ENCODE measurements at regions not wholly inside any gene's neighbourhood (a gene's known extent, or its start where the extent isn't known, plus 50 kb on each side); places are given as distances from the start of the nearest gene placed in this dataset.
A peak's percentile ranks its signal among the peaks of the same experiment; 100 is the strongest.

DNA sequence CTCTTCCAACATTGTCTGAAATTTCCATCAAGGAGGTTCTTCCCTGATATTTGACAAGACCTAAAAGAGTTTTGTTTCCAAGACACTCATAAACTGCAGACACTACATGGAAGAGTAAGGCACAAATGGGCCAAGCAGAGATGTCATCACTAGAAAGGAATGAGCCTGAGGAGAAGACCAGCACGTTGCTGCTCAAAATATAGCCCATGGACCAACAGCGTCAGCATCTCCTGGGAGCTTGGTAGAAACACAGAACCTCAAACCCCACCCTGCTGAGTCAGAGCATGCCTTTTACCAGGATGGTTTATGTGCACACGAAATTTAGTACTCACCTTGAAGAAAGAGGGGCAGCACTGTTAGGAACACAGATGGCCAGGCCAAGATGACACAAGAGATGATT is 128.7 kb upstream of the MID1 start:
- Histone ChIP-seq H3K27me3 (no peaks in the 10 kb centered on the region), H3K36me3 (no peaks in the 10 kb centered on the region), H3K4me3 (no peak overlapping the region), H3K9me3 (ENCODE audit: low read depth) (no peaks in the 10 kb centered on the region), H3K27ac (no peak overlapping the region), H3K4me1 (ENCODE audit: low read depth) (no peaks in the 10 kb centered on the region)
- DNase-seq (ENCODE audit: low read depth in 1 of 2, low spot score in 1 of 2): no peak
- TF ChIP-seq, protein P1, sequence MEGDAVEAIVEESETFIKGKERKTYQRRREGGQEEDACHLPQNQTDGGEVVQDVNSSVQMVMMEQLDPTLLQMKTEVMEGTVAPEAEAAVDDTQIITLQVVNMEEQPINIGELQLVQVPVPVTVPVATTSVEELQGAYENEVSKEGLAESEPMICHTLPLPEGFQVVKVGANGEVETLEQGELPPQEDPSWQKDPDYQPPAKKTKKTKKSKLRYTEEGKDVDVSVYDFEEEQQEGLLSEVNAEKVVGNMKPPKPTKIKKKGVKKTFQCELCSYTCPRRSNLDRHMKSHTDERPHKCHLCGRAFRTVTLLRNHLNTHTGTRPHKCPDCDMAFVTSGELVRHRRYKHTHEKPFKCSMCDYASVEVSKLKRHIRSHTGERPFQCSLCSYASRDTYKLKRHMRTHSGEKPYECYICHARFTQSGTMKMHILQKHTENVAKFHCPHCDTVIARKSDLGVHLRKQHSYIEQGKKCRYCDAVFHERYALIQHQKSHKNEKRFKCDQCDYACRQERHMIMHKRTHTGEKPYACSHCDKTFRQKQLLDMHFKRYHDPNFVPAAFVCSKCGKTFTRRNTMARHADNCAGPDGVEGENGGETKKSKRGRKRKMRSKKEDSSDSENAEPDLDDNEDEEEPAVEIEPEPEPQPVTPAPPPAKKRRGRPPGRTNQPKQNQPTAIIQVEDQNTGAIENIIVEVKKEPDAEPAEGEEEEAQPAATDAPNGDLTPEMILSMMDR (IDR thresholded peaks at IDR 0.05; ENCODE audit: low read depth, low read length): no peak

DNA sequence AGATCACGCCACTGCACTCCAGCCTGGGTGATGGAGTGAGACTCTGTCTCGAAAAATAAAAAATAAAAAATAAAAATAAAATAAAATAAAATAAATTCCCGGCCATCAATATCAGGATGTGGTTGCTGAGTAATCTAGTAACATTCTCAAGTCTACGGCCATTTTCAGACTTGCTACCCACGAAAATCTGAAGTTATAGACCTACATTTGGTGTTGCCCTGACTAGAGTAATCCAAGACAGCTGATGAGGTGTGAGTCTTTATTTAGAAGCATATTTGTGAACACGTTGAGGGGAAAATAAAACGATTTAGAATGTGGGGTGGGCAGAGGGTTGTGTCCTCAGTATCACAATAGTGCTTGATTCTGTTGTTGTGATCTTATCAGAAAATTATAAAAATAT is 130.2 kb upstream of the MID1 start:
- Histone ChIP-seq H3K4me1 (ENCODE audit: low read depth) (peaks cover 8% of the 10 kb centered on the region), H3K9me3 (ENCODE audit: low read depth) (no peaks in the 10 kb centered on the region), H3K36me3 (no peaks in the 10 kb centered on the region), H3K27me3 (no peaks in the 10 kb centered on the region), H3K4me3 (no peak overlapping the region), H3K27ac (no peak overlapping the region)
- DNase-seq (ENCODE audit: low read depth in 1 of 2, low spot score in 1 of 2): no peak
- TF ChIP-seq, protein P1 (IDR thresholded peaks at IDR 0.05; ENCODE audit: low read depth, low read length): no peak

DNA sequence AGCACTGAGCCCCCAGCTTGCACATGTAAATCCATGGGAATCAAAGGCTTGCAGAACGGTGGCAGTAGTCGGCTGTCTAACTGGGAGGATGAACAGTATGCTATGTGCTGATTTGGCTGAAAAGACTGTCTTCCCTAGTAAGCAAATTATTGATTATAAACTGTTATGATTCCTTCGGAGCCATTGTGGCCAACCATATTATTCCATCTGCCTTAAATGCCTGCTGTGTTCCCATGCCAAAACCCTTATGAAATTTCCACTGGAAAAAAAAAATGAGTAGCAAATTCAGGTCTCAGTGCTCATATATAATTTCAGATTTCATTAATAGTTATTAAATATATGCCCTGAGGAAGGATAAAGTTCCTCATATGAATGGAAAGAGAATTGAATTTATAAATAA is 132.7 kb upstream of the MID1 start:
- peaks cover 14% of the 10 kb centered on the region for H3K4me1 ChIP-seq (ENCODE audit: low read depth)
- no peaks in the 10 kb centered on the region for H3K9me3 ChIP-seq (ENCODE audit: low read depth)
- H3K27ac ChIP-seq: no peak overlapping the region
- no peaks in the 10 kb centered on the region for H3K36me3 ChIP-seq
- TF ChIP-seq, protein P1 (IDR thresholded peaks at IDR 0.05; ENCODE audit: low read depth, low read length): no peak
- no peak for DNase-seq (ENCODE audit: low read depth in 1 of 2, low spot score in 1 of 2)
- no peak overlapping the region for H3K4me3 ChIP-seq
- no peaks in the 10 kb centered on the region for H3K27me3 ChIP-seq

DNA sequence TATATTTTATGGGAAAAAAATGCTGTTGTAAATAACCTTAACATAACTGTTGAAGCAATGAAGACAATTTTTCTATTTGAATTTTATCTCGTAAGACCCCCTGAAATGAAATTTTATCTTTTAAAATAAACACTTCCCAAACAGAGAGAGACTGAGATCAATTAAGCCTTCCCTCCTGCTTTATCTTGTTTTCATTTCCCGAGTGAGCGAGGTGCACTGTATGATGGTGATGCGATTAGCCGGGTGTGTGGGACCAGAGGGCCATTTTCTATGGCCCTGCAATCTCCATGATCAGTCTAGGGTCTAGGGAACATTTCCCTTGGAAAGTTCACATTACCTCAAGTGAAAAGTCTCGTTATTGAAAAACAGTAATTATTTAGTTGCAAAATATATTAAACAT is 134.1 kb upstream of the MID1 start:
- Histone ChIP-seq H3K27me3 (no peaks in the 10 kb centered on the region), H3K36me3 (no peaks in the 10 kb centered on the region), H3K9me3 (ENCODE audit: low read depth) (no peaks in the 10 kb centered on the region), H3K4me1 (ENCODE audit: low read depth) (peaks cover 14% of the 10 kb centered on the region), H3K27ac (peak overlapping the region; percentile 97), H3K4me3 (no peak overlapping the region)
- TF ChIP-seq, protein P1 (IDR thresholded peaks at IDR 0.05; ENCODE audit: low read depth, low read length): no peak
- DNase-seq (ENCODE audit: low read depth in 1 of 2, low spot score in 1 of 2): no peak

DNA sequence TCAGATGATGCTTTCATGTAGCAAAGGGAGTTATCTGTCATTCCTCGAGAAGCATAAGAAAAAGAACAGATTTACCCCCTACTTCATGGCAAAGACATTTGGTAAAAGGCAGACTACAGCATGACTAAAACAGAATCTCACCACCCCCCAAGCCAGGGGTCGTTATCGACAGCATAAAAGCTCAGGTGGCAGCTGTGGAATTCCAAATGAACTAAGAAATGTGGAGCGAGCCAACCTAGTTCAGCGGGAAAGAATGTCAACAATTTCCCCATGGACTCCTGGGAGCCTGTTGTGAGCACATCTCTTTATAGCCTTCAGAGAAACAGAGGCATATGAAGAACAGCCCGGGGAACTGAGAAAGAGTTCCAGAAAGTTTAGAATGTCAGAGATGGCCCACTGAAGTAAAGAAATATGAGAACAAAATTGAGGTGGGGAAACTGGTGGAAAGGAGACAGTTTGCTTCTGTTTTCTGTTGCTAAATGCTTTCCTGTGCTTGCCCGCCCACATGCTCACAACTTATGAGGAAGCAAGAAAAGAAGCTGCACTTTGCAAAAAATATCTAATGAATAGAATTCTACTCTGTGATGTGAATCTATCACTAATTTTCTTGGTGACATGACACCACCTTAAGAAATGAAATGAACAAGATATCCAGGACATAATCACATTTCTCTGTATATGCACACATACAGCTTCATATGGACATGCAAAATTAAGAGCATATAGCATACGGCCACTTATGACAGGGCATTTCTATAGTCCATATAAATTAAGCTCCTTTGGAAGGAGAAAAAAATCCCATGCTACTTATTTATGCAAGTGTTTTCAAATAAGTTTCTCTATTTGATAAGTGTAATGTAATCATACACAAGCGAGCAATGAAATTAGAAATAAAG is 135.3 kb upstream of the MID1 start:
- no peaks in the 10 kb centered on the region for H3K36me3 ChIP-seq
- H3K4me1 ChIP-seq (ENCODE audit: low read depth): peaks cover 14% of the 10 kb centered on the region
- peak overlapping the region; percentile 97 for H3K27ac ChIP-seq
- TF ChIP-seq, protein P1 (IDR thresholded peaks at IDR 0.05; ENCODE audit: low read depth, low read length): no peak
- DNase-seq (ENCODE audit: low read depth in 1 of 2, low spot score in 1 of 2): peak; percentile 71 to 80
- H3K27me3 ChIP-seq: no peaks in the 10 kb centered on the region
- H3K9me3 ChIP-seq (ENCODE audit: low read depth): no peaks in the 10 kb centered on the region
- no peak overlapping the region for H3K4me3 ChIP-seq

Data from cardiac muscle cell (in vitro differentiated cells and primary cell).